ENCODE measurements at regions not wholly inside any gene's neighbourhood (a gene's known extent, or its start where the extent isn't known, plus 50 kb on each side); places are given as distances from the start of the nearest gene placed in this dataset.

- TF ChIP-seq EP300 (IDR thresholded peaks at IDR 0.05; ENCODE audit: borderline replicate concordance in 1 of 2, control insufficient read depth in 1 of 2, low read depth in 2 of 2, low read length in 2 of 2), result no peak
Measured at GRCh38 chr2:33967103-33967502, 368.0 kb upstream of the FAM98A start (continued).

- in situ Hi-C loops (cut with MboI), result no loop called here
- WGBS (ENCODE audit: insufficient coverage, insufficient replicate concordance, low lambda C conversion rate, missing lambda C conversion rate), result 56% methylated on average over 5 of the region's 5 CpGs
- RAD21 ChIA-PET (ENCODE audit: unreplicated experiment), result no interaction called here
Measured at GRCh38 chr2:33958591-33958990, 359.5 kb upstream of the FAM98A start.

More at GRCh38 chr2:33958591-33958990, 359.5 kb upstream of the FAM98A start:
- POLR2A ChIA-PET, result no interaction called here
- intact Hi-C loops (cut with micrococcal nuclease; ENCODE audit: unreplicated experiment), result no loop called here
- Histone ChIP-seq H3K9me3 (replicated peaks; ENCODE audit: control insufficient read depth, insufficient read depth, low read length) (no peaks in the 10 kb centered on the region), H3K4me2 (ENCODE audit: control insufficient read depth, insufficient read depth) (no peak overlapping the region), H3K27me3 (replicated peaks in 1 of 2; ENCODE audit: control insufficient read depth in 2 of 2, insufficient read depth in 2 of 2, low read length in 1 of 2) (no peaks in the 10 kb centered on the region; a peak in 1 of 4 replicates), H3K4me3 (no peak overlapping the region), H3K79me2 (ENCODE audit: control insufficient read depth, insufficient read depth, low read length) (no peaks in the 10 kb centered on the region), H3K4me1 (ENCODE audit: control insufficient read depth, insufficient read depth, low read length) (no peaks in the 10 kb centered on the region), H3K36me3 (ENCODE audit: control insufficient read depth in 2 of 2, insufficient read depth in 2 of 2, low read length in 1 of 2) (no peaks in the 10 kb centered on the region), H4K20me1 (ENCODE audit: control insufficient read depth, insufficient read depth) (no peaks in the 10 kb centered on the region), H2AFZ (ENCODE audit: control insufficient read depth, low read depth, low read length) (no peak overlapping the region), H3K9ac (ENCODE audit: control insufficient read depth, insufficient read depth, low read length) (no peak overlapping the region), H3K27ac (ENCODE audit: control insufficient read depth, insufficient read depth) (no peak overlapping the region)
- no TSS peak for BruUV-seq (replicated peaks)
- FAIRE-seq (no peak), DNase-seq (ENCODE audit: low read depth, low spot score) (no peak), ATAC-seq (no peak)
- TF ChIP-seq SMAD1 (IDR thresholded peaks at IDR 0.05; ENCODE audit: low read depth, partially characterized antibody) (no peak), RB1 (IDR thresholded peaks at IDR 0.05; ENCODE audit: borderline replicate concordance) (no peak), TBL1XR1 (IDR thresholded peaks at IDR 0.05; ENCODE audit: low read depth, low read length) (no peak), RAD51 (IDR thresholded peaks at IDR 0.05) (no peak), HDAC6 (IDR thresholded peaks at IDR 0.05; ENCODE audit: unreplicated experiment) (no peak), NFYA (IDR thresholded peaks at IDR 0.05; ENCODE audit: borderline replicate concordance, low read depth, low read length) (no peak), SIX5 (IDR thresholded peaks at IDR 0.05; ENCODE audit: low read depth, low read length, severe bottlenecking) (no peak), EED (IDR thresholded peaks at IDR 0.05; ENCODE audit: low read depth) (no peak), POLR2A (IDR thresholded peaks at IDR 0.05; ENCODE audit: low read depth, low read length) (no peak), ETV6 (conservative IDR thresholded peaks at IDR 0.05 in 1 of 2, IDR thresholded peaks at IDR 0.05 in 1 of 2; ENCODE audit: borderline replicate concordance in 1 of 2, low read depth in 1 of 2) (no peak), BMI1 (IDR thresholded peaks at IDR 0.05; ENCODE audit: borderline replicate concordance) (no peak), SUPT20H (IDR thresholded peaks at IDR 0.05; ENCODE audit: borderline replicate concordance, control insufficient read depth, low read depth, low read length) (no peak), MAX (IDR thresholded peaks at IDR 0.05; ENCODE audit: low read depth, low read length) (no peak), IRF3 (IDR thresholded peaks at IDR 0.05) (no peak), CEBPB (IDR thresholded peaks at IDR 0.05; ENCODE audit: borderline replicate concordance in 1 of 2, low read depth in 2 of 2, low read length in 2 of 2) (no peak), CHD1 (IDR thresholded peaks at IDR 0.05; ENCODE audit: low read depth, low read length) (no peak), NR2C1 (IDR thresholded peaks at IDR 0.05) (no peak)
- TF ChIP-seq, protein P1, sequence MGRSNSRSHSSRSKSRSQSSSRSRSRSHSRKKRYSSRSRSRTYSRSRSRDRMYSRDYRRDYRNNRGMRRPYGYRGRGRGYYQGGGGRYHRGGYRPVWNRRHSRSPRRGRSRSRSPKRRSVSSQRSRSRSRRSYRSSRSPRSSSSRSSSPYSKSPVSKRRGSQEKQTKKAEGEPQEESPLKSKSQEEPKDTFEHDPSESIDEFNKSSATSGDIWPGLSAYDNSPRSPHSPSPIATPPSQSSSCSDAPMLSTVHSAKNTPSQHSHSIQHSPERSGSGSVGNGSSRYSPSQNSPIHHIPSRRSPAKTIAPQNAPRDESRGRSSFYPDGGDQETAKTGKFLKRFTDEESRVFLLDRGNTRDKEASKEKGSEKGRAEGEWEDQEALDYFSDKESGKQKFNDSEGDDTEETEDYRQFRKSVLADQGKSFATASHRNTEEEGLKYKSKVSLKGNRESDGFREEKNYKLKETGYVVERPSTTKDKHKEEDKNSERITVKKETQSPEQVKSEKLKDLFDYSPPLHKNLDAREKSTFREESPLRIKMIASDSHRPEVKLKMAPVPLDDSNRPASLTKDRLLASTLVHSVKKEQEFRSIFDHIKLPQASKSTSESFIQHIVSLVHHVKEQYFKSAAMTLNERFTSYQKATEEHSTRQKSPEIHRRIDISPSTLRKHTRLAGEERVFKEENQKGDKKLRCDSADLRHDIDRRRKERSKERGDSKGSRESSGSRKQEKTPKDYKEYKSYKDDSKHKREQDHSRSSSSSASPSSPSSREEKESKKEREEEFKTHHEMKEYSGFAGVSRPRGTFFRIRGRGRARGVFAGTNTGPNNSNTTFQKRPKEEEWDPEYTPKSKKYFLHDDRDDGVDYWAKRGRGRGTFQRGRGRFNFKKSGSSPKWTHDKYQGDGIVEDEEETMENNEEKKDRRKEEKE (IDR thresholded peaks at IDR 0.05), result no peak
- CTCF ChIA-PET, result no interaction called here
- SMC1A ChIA-PET (ENCODE audit: uncharacterized antibody, unreplicated experiment), result no interaction called here

Measured in GM12878 (cell line).